Chondrocyte (in vitro differentiated cells): ENCODE measurements at regions not wholly inside any gene's neighbourhood (a gene's known extent, or its start where the extent isn't known, plus 50 kb on each side); places are given as distances from the start of the nearest gene placed in this dataset.
A peak's percentile ranks its signal among the peaks of the same experiment; 100 is the strongest.
"Not testable (repeated sequence)": the region's sequence is repeated elsewhere in the genome, so short reads cannot be mapped to it uniquely, and the experiment has no call there.

ENCODE experiments used
- DNase-seq: peaks from one replicate; pipeline ENCODE4 v3.0.0; 2021; ENCODE audit warnings: mixed read lengths, low spot score
- H3K27ac Mint-ChIP-seq: one replicate; pipeline ENCODE4 v1.8.0; 2021; ENCODE audit warnings: mild to moderate bottlenecking, moderate library complexity, mixed read lengths; ENCODE audit not compliant: unreplicated experiment
- H3K27me3 Mint-ChIP-seq: 2 replicates; pipeline ENCODE4 v1.8.0; 2021; ENCODE audit warnings: low read depth, mixed read lengths
- H3K36me3 Mint-ChIP-seq: 2 replicates; pipeline ENCODE4 v1.8.0; 2021; ENCODE audit warnings: low read depth, mixed read lengths
- H3K4me1 Mint-ChIP-seq: 2 replicates; pipeline ENCODE4 v1.8.0; 2021; ENCODE audit warnings: low read depth, mild to moderate bottlenecking, mixed read lengths
- H3K4me3 Mint-ChIP-seq: one replicate; pipeline ENCODE4 v1.8.0; 2021; ENCODE audit warnings: mild to moderate bottlenecking, moderate library complexity, mixed read lengths; ENCODE audit not compliant: unreplicated experiment
- H3K9me3 Mint-ChIP-seq: 2 replicates; pipeline ENCODE4 v1.8.0; 2021; ENCODE audit warnings: low read depth, mixed read lengths
- TF ChIP-seq, protein P1 (sequence below): fragments of 200-600 bp; sonication (generic); IDR thresholded peaks from 2 replicates; pipeline ENCODE4 v1.5.0; 2021; ENCODE audit warnings: antibody characterized with exemption, mild to moderate bottlenecking, moderate library complexity

DNA sequence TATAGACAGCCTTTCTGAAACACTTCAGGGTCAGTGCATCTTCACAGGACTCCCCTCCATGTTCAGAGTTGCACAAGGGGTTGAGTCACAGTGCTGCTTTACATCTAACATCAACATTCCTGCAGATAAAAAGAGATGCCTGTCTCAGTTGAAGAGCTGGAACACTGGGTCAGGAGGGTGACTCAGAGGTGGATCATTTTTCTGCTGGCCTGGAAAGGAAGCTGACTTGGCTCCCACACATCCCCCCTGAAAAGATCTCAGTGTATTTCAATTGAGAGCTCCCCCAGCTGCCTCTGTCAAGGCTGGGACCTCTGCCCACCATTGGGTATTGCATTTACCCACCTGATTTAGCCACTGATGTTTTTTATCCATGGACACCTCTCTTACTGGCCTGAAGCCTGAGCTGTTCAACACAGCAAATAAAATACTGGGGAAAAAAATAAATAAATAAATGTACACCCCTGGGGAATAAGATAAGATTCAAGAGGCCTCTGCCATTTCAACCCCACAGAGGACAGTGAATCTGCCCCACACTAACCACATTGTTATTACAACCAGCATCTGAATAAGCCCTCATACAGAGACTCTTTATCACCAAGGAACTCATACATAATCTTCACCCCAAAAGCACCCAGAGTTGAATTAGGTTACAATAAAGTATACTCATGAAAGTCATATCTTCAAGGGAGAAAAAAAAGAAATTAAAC lies 716.4 kb downstream of the SEMA5A start:
- TF ChIP-seq, protein P1, sequence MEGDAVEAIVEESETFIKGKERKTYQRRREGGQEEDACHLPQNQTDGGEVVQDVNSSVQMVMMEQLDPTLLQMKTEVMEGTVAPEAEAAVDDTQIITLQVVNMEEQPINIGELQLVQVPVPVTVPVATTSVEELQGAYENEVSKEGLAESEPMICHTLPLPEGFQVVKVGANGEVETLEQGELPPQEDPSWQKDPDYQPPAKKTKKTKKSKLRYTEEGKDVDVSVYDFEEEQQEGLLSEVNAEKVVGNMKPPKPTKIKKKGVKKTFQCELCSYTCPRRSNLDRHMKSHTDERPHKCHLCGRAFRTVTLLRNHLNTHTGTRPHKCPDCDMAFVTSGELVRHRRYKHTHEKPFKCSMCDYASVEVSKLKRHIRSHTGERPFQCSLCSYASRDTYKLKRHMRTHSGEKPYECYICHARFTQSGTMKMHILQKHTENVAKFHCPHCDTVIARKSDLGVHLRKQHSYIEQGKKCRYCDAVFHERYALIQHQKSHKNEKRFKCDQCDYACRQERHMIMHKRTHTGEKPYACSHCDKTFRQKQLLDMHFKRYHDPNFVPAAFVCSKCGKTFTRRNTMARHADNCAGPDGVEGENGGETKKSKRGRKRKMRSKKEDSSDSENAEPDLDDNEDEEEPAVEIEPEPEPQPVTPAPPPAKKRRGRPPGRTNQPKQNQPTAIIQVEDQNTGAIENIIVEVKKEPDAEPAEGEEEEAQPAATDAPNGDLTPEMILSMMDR: no peak
- no peak for DNase-seq
- peaks cover 9% of the 10 kb centered on the region for H3K36me3 Mint-ChIP-seq
- peak overlapping the region; percentile 90 for H3K27ac Mint-ChIP-seq
- H3K4me1 Mint-ChIP-seq: peaks cover 59% of the 10 kb centered on the region
- H3K4me3 Mint-ChIP-seq: no peak overlapping the region
- H3K27me3 Mint-ChIP-seq: no peaks in the 10 kb centered on the region
- H3K9me3 Mint-ChIP-seq: peaks cover 18% of the 10 kb centered on the region

DNA sequence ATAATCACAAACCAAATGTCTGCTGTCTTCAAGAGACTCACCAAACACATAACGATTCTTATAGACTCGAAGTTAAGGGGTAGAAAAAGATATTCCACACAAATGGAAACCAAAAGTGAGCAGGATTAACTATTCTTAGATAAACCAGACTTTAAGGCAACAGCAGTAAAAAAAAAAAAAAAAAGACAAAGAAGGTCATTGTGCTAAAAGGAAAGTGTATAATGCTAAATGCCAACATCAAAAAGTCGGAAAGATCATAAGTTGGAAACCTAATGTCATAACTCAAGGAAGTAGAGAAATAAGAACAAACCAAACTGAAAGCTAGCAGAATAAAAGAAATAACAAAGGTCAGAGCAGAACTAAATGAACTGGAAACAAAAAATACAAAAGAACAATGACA lies 714.6 kb downstream of the SEMA5A start:
- H3K4me3 Mint-ChIP-seq: no peak overlapping the region
- peaks cover 9% of the 10 kb centered on the region for H3K36me3 Mint-ChIP-seq
- no peak for DNase-seq
- H3K4me1 Mint-ChIP-seq: peaks cover 44% of the 10 kb centered on the region
- H3K9me3 Mint-ChIP-seq: peaks cover 18% of the 10 kb centered on the region
- TF ChIP-seq, protein P1: no peak
- no peak overlapping the region for H3K27ac Mint-ChIP-seq
- no peaks in the 10 kb centered on the region for H3K27me3 Mint-ChIP-seq

- no peak for DNase-seq
- H3K27ac Mint-ChIP-seq: no peak overlapping the region
- no peaks in the 10 kb centered on the region for H3K27me3 Mint-ChIP-seq
- H3K9me3 Mint-ChIP-seq: peaks cover 18% of the 10 kb centered on the region
- no peak overlapping the region for H3K4me3 Mint-ChIP-seq
- peaks cover 38% of the 10 kb centered on the region for H3K4me1 Mint-ChIP-seq
- H3K36me3 Mint-ChIP-seq: peaks cover 9% of the 10 kb centered on the region
- TF ChIP-seq, protein P1: no peak
Observed at GRCh38 chr5:8831854-8832253, 714.0 kb downstream of the SEMA5A start.

GRCh38 chr5:8839361-8840055 lies 706.4 kb downstream of the SEMA5A start:
- peak overlapping the region; percentile 42 for H3K27ac Mint-ChIP-seq
- H3K4me1 Mint-ChIP-seq: peaks cover 33% of the 10 kb centered on the region
- H3K4me3 Mint-ChIP-seq: peak overlapping the region; percentile 37
- H3K36me3 Mint-ChIP-seq: no peaks in the 10 kb centered on the region
- TF ChIP-seq, protein P1: no peak
- no peaks in the 10 kb centered on the region for H3K27me3 Mint-ChIP-seq
- no peak for DNase-seq
- H3K9me3 Mint-ChIP-seq: peaks cover 2% of the 10 kb centered on the region

DNA sequence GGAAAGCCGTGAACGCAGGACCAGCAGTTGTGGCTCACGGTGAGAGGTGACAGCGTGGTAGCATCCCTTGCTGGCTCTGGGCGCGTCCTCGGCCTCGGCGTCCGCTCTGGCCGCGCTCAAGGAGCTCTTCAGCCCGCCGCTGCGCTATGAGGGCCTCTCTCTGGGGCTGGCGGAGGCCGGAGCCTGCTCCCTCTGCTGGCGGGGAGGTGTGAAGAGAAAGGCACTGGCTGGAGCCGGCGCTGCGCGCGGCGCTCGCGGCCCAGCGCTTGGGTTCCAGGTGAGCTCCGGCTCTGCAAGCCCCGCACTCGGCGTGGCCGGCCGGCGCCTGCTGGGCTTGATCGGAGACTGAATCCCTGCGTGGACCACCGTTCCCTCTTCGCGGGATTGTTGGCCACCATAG lies 705.6 kb downstream of the SEMA5A start:
- H3K4me3 Mint-ChIP-seq: no peak overlapping the region

GRCh38 chr5:8840746-8841145 lies 705.1 kb downstream of the SEMA5A start:
- peaks cover 45% of the 10 kb centered on the region for H3K4me1 Mint-ChIP-seq
- not testable (repeated sequence) for H3K27ac Mint-ChIP-seq, H3K9me3 Mint-ChIP-seq, H3K4me3 Mint-ChIP-seq, DNase-seq, H3K27me3 Mint-ChIP-seq, H3K36me3 Mint-ChIP-seq

More for the DNA sequence above, 705.6 kb downstream of the SEMA5A start:
- peaks cover 2% of the 10 kb centered on the region for H3K9me3 Mint-ChIP-seq
- H3K27me3 Mint-ChIP-seq: no peaks in the 10 kb centered on the region
- peaks cover 40% of the 10 kb centered on the region for H3K4me1 Mint-ChIP-seq
- no peaks in the 10 kb centered on the region for H3K36me3 Mint-ChIP-seq
- H3K27ac Mint-ChIP-seq: no peak overlapping the region
- no peak for DNase-seq
- TF ChIP-seq, protein P1: no peak
